ENCODE measurements at regions not wholly inside any gene's neighbourhood (a gene's known extent, or its start where the extent isn't known, plus 50 kb on each side); places are given as distances from the start of the nearest gene placed in this dataset.
A peak's percentile ranks its signal among the peaks of the same experiment; 100 is the strongest.

- Histone ChIP-seq H3K4me1 (ENCODE audit: control insufficient read depth, insufficient read depth, low read length) (peaks cover 4% of the 10 kb centered on the region), H3K9ac (ENCODE audit: extremely low read depth, low read length, poor library complexity, severe bottlenecking) (no peak overlapping the region), H3K4me3 (ENCODE audit: low read length) (no peak overlapping the region), H3K27me3 (ENCODE audit: control insufficient read depth, insufficient read depth, low read length, poor library complexity, severe bottlenecking) (no peaks in the 10 kb centered on the region), H3K36me3 (ENCODE audit: control insufficient read depth, insufficient read depth, low read length) (no peaks in the 10 kb centered on the region), H3K27ac (ENCODE audit: low read depth, low read length) (no peak overlapping the region), H3K9me3 (ENCODE audit: control insufficient read depth, low read length) (no peaks in the 10 kb centered on the region)
- Mint-ChIP-seq H3K27ac (no peak overlapping the region), H3K27me3 (ENCODE audit: insufficient read depth) (no peaks in the 10 kb centered on the region), H3K4me1 (peaks cover 21% of the 10 kb centered on the region), H3K4me3 (no peak overlapping the region), H3K9me3 (peaks cover 3% of the 10 kb centered on the region), H3K36me3 (ENCODE audit: low read depth) (no peaks in the 10 kb centered on the region)
- no peak for TF ChIP-seq CTCF (conservative IDR thresholded peaks at IDR 0.05)
- no peak for DNase-seq
- WGBS, 2 experiments (ENCODE audit: insufficient coverage in 1 of 2, insufficient read length in 1 of 2) = 90 to 100% methylated on average over 1 to 4 of the region's 4 CpGs
Measured at GRCh38 chr2:175855794-175856453, 146.1 kb downstream of the LNPK start.

- no peak for TF ChIP-seq CTCF (conservative IDR thresholded peaks at IDR 0.05)
- Histone ChIP-seq H3K9me3 (ENCODE audit: control insufficient read depth, low read length) (no peaks in the 10 kb centered on the region), H3K27ac (ENCODE audit: low read depth, low read length) (no peak overlapping the region), H3K4me3 (ENCODE audit: low read length) (no peak overlapping the region), H3K4me1 (ENCODE audit: control insufficient read depth, insufficient read depth, low read length) (peaks cover 4% of the 10 kb centered on the region), H3K9ac (ENCODE audit: extremely low read depth, low read length, poor library complexity, severe bottlenecking) (no peak overlapping the region), H3K27me3 (ENCODE audit: control insufficient read depth, insufficient read depth, low read length, poor library complexity, severe bottlenecking) (no peaks in the 10 kb centered on the region), H3K36me3 (ENCODE audit: control insufficient read depth, insufficient read depth, low read length) (no peaks in the 10 kb centered on the region)
- H3K27ac Mint-ChIP-seq = no peak overlapping the region
- peaks cover 3% of the 10 kb centered on the region for H3K9me3 Mint-ChIP-seq
- no peaks in the 10 kb centered on the region for H3K36me3 Mint-ChIP-seq (ENCODE audit: low read depth)
- no peaks in the 10 kb centered on the region for H3K27me3 Mint-ChIP-seq (ENCODE audit: insufficient read depth)
- H3K4me3 Mint-ChIP-seq = no peak overlapping the region
- peaks cover 21% of the 10 kb centered on the region for H3K4me1 Mint-ChIP-seq
- no peak for DNase-seq
- 94 to 100% methylated on average over 1 to 4 of the region's 4 CpGs for WGBS, 2 experiments (ENCODE audit: insufficient coverage in 1 of 2, insufficient read length in 1 of 2)
Measured at GRCh38 chr2:175855236-175855635, 146.8 kb downstream of the LNPK start.

GRCh38 chr2:175854665-175855064, 147.4 kb downstream of the LNPK start:
- H3K36me3 Mint-ChIP-seq (ENCODE audit: low read depth) = no peaks in the 10 kb centered on the region
- Histone ChIP-seq H3K4me3 (ENCODE audit: low read length) (no peak overlapping the region), H3K27ac (ENCODE audit: low read depth, low read length) (peak overlapping the region; percentile 26), H3K36me3 (ENCODE audit: control insufficient read depth, insufficient read depth, low read length) (no peaks in the 10 kb centered on the region), H3K9ac (ENCODE audit: extremely low read depth, low read length, poor library complexity, severe bottlenecking) (no peak overlapping the region), H3K4me1 (ENCODE audit: control insufficient read depth, insufficient read depth, low read length) (peaks cover 4% of the 10 kb centered on the region), H3K9me3 (ENCODE audit: control insufficient read depth, low read length) (no peaks in the 10 kb centered on the region), H3K27me3 (ENCODE audit: control insufficient read depth, insufficient read depth, low read length, poor library complexity, severe bottlenecking) (no peaks in the 10 kb centered on the region)
- H3K27ac Mint-ChIP-seq = no peak overlapping the region
- peaks cover 21% of the 10 kb centered on the region for H3K4me1 Mint-ChIP-seq
- H3K9me3 Mint-ChIP-seq = peaks cover 3% of the 10 kb centered on the region
- WGBS, 2 experiments (ENCODE audit: insufficient coverage in 1 of 2, insufficient read length in 1 of 2) = 84 to 95% methylated on average over 6 of the region's 6 CpGs
- no peaks in the 10 kb centered on the region for H3K27me3 Mint-ChIP-seq (ENCODE audit: insufficient read depth)
- H3K4me3 Mint-ChIP-seq = no peak overlapping the region
- no peak for DNase-seq
- TF ChIP-seq CTCF (conservative IDR thresholded peaks at IDR 0.05) = no peak

Measured in endodermal cell (in vitro differentiated cells).